HFF-Myc (cell line): ENCODE measurements at regions not wholly inside any gene's neighbourhood (a gene's known extent, or its start where the extent isn't known, plus 50 kb on each side); places are given as distances from the start of the nearest gene placed in this dataset.

Experiments used
- DNase-seq: peaks from one replicate; pipeline ENCODE4 v3.0.0-alpha.2; 2011; ENCODE audit warnings: low read depth; ENCODE audit errors: extremely low read depth
- H3K4me3 ChIP-seq: replicated peaks from 2 replicates; pipeline ENCODE4 v1.5.1; 2011; ENCODE audit warnings: low read depth, mild to moderate bottlenecking, control low read depth, low read length
- CTCF ChIP-seq: IDR thresholded peaks from 2 replicates; pipeline ENCODE4 v1.5.1; 2012; ENCODE audit warnings: mild to moderate bottlenecking, low read depth, low read length, control low read depth; ENCODE audit errors: missing control alignments

GRCh38 chr2:138853296-138853695 is 73.1 kb upstream of the NXPH2 start:
- no peak for TF ChIP-seq CTCF
- H3K4me3 ChIP-seq, result no peak overlapping the region
- no peak for DNase-seq

DNA sequence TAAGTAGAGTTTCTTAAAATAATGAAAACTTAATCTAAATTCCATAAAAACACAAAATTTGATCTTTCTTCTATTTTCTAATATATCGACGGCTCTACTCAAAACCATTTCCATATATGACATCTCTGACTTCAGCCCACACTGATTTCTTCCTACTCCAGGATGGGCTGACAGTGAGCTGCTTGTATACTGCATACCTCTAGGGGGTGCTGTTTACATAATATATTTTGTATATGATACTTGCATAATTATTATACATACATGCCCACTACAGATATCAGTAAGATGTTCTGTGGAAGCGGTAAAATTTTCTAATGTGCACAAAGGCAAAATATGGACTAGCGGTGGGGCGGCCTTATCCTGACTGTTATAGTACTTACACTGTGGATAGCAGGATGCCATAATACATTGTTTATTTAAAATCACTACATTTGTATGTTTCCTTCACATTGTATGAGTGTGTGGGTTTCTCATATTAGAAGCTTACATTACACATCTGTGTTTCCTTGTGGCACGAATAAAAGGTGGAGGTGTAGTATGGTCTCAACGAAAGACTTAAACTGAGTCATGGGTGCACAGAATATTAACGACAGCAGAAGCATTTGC is 66.1 kb upstream of the NXPH2 start:
- no peak for DNase-seq
- peak; percentile 52 for TF ChIP-seq CTCF
- H3K4me3 ChIP-seq, result no peak overlapping the region

DNA sequence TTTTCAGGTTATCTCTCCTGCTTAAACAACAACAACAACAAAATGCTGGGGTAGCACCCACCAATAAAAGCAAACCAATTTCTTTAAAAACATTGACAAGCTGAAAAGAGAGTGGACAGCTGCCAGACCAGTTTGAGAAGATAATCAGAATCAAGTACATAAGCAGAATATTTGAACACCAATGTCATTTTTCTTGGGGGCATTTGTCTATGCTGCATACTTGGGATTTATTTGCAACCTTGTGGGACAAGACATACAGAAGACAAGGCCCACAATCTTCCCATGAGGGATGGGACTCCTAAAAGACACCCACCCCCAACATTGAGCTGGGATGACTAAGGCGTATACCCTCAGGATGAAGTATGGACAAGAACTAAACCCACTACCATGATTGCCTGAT is 62.2 kb upstream of the NXPH2 start:
- no peak for TF ChIP-seq CTCF
- DNase-seq, result no peak
- H3K4me3 ChIP-seq, result no peak overlapping the region

GRCh38 chr2:138841459-138841858 is 61.3 kb upstream of the NXPH2 start:
- no peak for DNase-seq
- no peak for TF ChIP-seq CTCF
- H3K4me3 ChIP-seq, result no peak overlapping the region

DNA sequence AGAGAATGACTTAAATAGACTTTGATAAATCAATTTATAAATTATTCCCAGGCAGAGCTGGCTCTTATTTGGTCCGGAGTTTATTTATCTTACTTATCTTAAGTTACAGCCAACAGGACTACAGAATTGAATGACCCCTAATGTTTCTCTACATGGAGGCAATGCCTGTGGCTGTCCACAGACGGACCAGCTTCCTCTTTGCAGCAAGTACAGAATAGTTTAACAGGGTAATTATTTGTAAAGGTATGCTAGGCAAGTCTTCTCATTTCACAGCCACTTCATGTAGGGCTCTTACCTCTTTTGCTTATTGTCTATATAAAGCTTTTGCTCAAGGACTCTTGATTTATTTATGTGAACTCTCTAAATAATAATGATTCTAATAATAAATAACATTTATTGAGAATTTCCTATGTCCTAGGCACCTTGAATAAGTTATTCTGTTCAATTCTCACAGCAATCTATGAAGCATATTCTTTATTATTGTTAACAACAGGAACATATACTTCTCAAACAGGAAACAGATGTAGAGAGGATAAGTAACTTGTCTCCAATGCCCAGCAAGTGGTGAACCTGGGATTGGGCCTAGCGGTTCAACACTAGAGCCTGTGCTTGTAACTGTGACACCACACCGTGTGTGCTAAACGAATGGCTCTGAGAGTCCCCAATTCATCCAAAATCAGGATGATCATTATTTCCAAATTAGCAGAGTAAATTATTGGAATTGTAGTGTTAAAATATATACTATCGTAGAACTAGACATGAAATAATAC is 58.8 kb upstream of the NXPH2 start:
- no peak overlapping the region for H3K4me3 ChIP-seq
- no peak for DNase-seq
- TF ChIP-seq CTCF, result no peak

- no peak overlapping the region for H3K4me3 ChIP-seq
- no peak for DNase-seq
- TF ChIP-seq CTCF, result no peak
Measured at GRCh38 chr2:138831691-138832090, 51.5 kb upstream of the NXPH2 start.
